ENCODE measurements at regions not wholly inside any gene's neighbourhood (a gene's known extent, or its start where the extent isn't known, plus 50 kb on each side); places are given as distances from the start of the nearest gene placed in this dataset.

- TF ChIP-seq POLR2A (IDR thresholded peaks at IDR 0.05) (no peak), CTCF (IDR thresholded peaks at IDR 0.05) (no peak), EP300 (IDR thresholded peaks at IDR 0.05) (no peak)
Observed at GRCh38 chr12:38141239-38141638, 175.3 kb upstream of the ALG10B start.

Data from gastroesophageal sphincter (tissue), 3 donors.